ENCODE measurements at regions not wholly inside any gene's neighbourhood (a gene's known extent, or its start where the extent isn't known, plus 50 kb on each side); places are given as distances from the start of the nearest gene placed in this dataset.
"Not testable (repeated sequence)": the region's sequence is repeated elsewhere in the genome, so short reads cannot be mapped to it uniquely, and the experiment has no call there.

GRCh38 chr19:20313894-20314293, 146.9 kb downstream of the ZNF486 start:
- in situ Hi-C loops (cut with MboI; ENCODE audit: low sequenced_read_pairs, unreplicated experiment), result no loop called here
- no peak for TF ChIP-seq CTCF (IDR thresholded peaks at IDR 0.05; ENCODE audit: borderline replicate concordance, control extremely low read depth, extremely low read depth, insufficient read depth, missing control alignments)
- no peak for DNase-seq (ENCODE audit: low spot score)

- in situ Hi-C loops (cut with MboI; ENCODE audit: low sequenced_read_pairs, unreplicated experiment), result no loop called here
- TF ChIP-seq CTCF (IDR thresholded peaks at IDR 0.05; ENCODE audit: borderline replicate concordance, control extremely low read depth, extremely low read depth, insufficient read depth, missing control alignments), result no peak
- DNase-seq (ENCODE audit: low spot score), result no peak
Observed at GRCh38 chr19:20307127-20307526, 140.1 kb downstream of the ZNF486 start.

- in situ Hi-C loops (cut with MboI; ENCODE audit: low sequenced_read_pairs, unreplicated experiment), result loop anchor here (25.0 kb wide), 1 partner anchor 759 kb away; the partner anchor contains the start of genes CILP2 and YJEFN3
- not testable (repeated sequence) for DNase-seq (ENCODE audit: low spot score)
Observed at GRCh38 chr19:20296314-20296713, 129.3 kb downstream of the ZNF486 start.

- in situ Hi-C loops (cut with MboI; ENCODE audit: low sequenced_read_pairs, unreplicated experiment), result loop anchor here (25.0 kb wide), 1 partner anchor 757 kb away; the partner anchor contains the start of genes CILP2 and YJEFN3
- no peak for DNase-seq (ENCODE audit: low spot score)
- TF ChIP-seq CTCF (IDR thresholded peaks at IDR 0.05; ENCODE audit: borderline replicate concordance, control extremely low read depth, extremely low read depth, insufficient read depth, missing control alignments), result no peak
Observed at GRCh38 chr19:20294181-20294580, 127.2 kb downstream of the ZNF486 start.

GRCh38 chr19:20292520-20292919, 125.5 kb downstream of the ZNF486 start:
- in situ Hi-C loops (cut with MboI; ENCODE audit: low sequenced_read_pairs, unreplicated experiment), result loop anchor here (25.0 kb wide), 1 partner anchor 755 kb away; the partner anchor contains the start of genes CILP2 and YJEFN3
- DNase-seq (ENCODE audit: low spot score), result not testable (repeated sequence)

GRCh38 chr19:20289186-20289585, 122.2 kb downstream of the ZNF486 start:
- no peak for TF ChIP-seq CTCF (IDR thresholded peaks at IDR 0.05; ENCODE audit: borderline replicate concordance, control extremely low read depth, extremely low read depth, insufficient read depth, missing control alignments)
- no peak for DNase-seq (ENCODE audit: low spot score)
- in situ Hi-C loops (cut with MboI; ENCODE audit: low sequenced_read_pairs, unreplicated experiment), result loop anchor here (25.0 kb wide), 1 partner anchor 752 kb away; the partner anchor contains the start of genes CILP2 and YJEFN3

- DNase-seq (ENCODE audit: low spot score), result no peak
- TF ChIP-seq CTCF (IDR thresholded peaks at IDR 0.05; ENCODE audit: borderline replicate concordance, control extremely low read depth, extremely low read depth, insufficient read depth, missing control alignments), result no peak
- in situ Hi-C loops (cut with MboI; ENCODE audit: low sequenced_read_pairs, unreplicated experiment), result loop anchor here (25.0 kb wide), 1 partner anchor 750 kb away; the partner anchor contains the start of genes CILP2 and YJEFN3
Observed at GRCh38 chr19:20287070-20287469, 120.1 kb downstream of the ZNF486 start.

- in situ Hi-C loops (cut with MboI; ENCODE audit: low sequenced_read_pairs, unreplicated experiment), result loop anchor here (25.0 kb wide), 1 partner anchor 749 kb away; the partner anchor contains the start of genes CILP2 and YJEFN3
- DNase-seq (ENCODE audit: low spot score), result not testable (repeated sequence)
Observed at GRCh38 chr19:20285876-20286275, 118.9 kb downstream of the ZNF486 start.

Data from GM13976 (cell line).